SK-N-SH treated with all-trans-retinoic acid at 6 μM for 48 hours (cell line): ENCODE measurements at regions not wholly inside any gene's neighbourhood (a gene's known extent, or its start where the extent isn't known, plus 50 kb on each side); places are given as distances from the start of the nearest gene placed in this dataset.

ENCODE experiments used
- ATAC-seq: fragments of 200-7000 bp; cut with Tn5 transposase; 3 replicates; pipeline ENCODE4 v1.9.1; 2020; ENCODE audit warnings: mild to moderate bottlenecking, moderate library complexity
- ARNTL ChIP-seq: fragments of 450-650 bp; formaldehyde crosslinking; IDR thresholded peaks from 2 replicates; pipeline ENCODE4 v1.5.0; 2020; ENCODE audit warnings: low read depth, mild to moderate bottlenecking, moderate library complexity, borderline replicate concordance
- BACH2 ChIP-seq: fragments of 250-450 bp; sonication (Bioruptor Pico); IDR thresholded peaks from 2 replicates; pipeline ENCODE4 v1.9.0; 2021; ENCODE audit warnings: mild to moderate bottlenecking, borderline replicate concordance
- CSDC2 ChIP-seq: fragments of 250-450 bp; sonication (Bioruptor Pico); IDR thresholded peaks from 2 replicates; pipeline ENCODE4 v1.5.0; 2020; ENCODE audit warnings: mild to moderate bottlenecking, moderate library complexity
- CSRNP3 ChIP-seq: fragments of 250-450 bp; sonication (Bioruptor Pico); IDR thresholded peaks from 2 replicates; pipeline ENCODE4 v1.5.1; 2021; ENCODE audit warnings: mild to moderate bottlenecking, moderate library complexity
- ESRRG ChIP-seq: fragments of 250-450 bp; sonication (Bioruptor Pico); IDR thresholded peaks from 2 replicates; pipeline ENCODE4 v1.6.1; 2021; ENCODE audit warnings: mild to moderate bottlenecking
- GLIS3 ChIP-seq: fragments of 250-450 bp; sonication (Bioruptor Pico); IDR thresholded peaks from 2 replicates; pipeline ENCODE4 v1.5.0; 2020; ENCODE audit warnings: mild to moderate bottlenecking, moderate library complexity
- ISL1 ChIP-seq: fragments of 250-450 bp; sonication (Bioruptor Pico); IDR thresholded peaks from 2 replicates; pipeline ENCODE4 v2.1.2; 2022; ENCODE audit warnings: mild to moderate bottlenecking, moderate library complexity
- OSR1 ChIP-seq: fragments of 250-450 bp; sonication (Bioruptor Pico); IDR thresholded peaks from 2 replicates; pipeline ENCODE4 v1.8.0; 2022; ENCODE audit warnings: moderate library complexity, mild to moderate bottlenecking, inconsistent platforms
- POU6F1 ChIP-seq: fragments of 250-450 bp; sonication (Bioruptor Pico); IDR thresholded peaks from 2 replicates; pipeline ENCODE4 v1.8.0; 2021; ENCODE audit warnings: low read depth, mild to moderate bottlenecking, moderate library complexity, borderline replicate concordance
- PPARA ChIP-seq: fragments of 250-450 bp; sonication (Bioruptor Pico); IDR thresholded peaks from 2 replicates; pipeline ENCODE4 v1.5.0; 2020; ENCODE audit warnings: mild to moderate bottlenecking, borderline replicate concordance
- RARB ChIP-seq: fragments of 250-450 bp; sonication (Bioruptor Pico); IDR thresholded peaks from 2 replicates; pipeline ENCODE4 v1.8.0; 2021; ENCODE audit warnings: mild to moderate bottlenecking, moderate library complexity
- SNAI2 ChIP-seq: fragments of 250-450 bp; sonication (Bioruptor Pico); IDR thresholded peaks from 2 replicates; pipeline ENCODE4 v1.5.0; 2020; ENCODE audit warnings: mild to moderate bottlenecking, moderate library complexity
- TCF4 ChIP-seq: fragments of 250-450 bp; sonication (Bioruptor Pico); IDR thresholded peaks from 2 replicates; pipeline ENCODE4 v1.8.0; 2021; ENCODE audit warnings: mild to moderate bottlenecking, moderate library complexity, borderline replicate concordance
- TOX ChIP-seq: fragments of 250-450 bp; sonication (Bioruptor Pico); IDR thresholded peaks from 2 replicates; pipeline ENCODE4 v1.8.0; 2021; ENCODE audit warnings: mild to moderate bottlenecking, moderate library complexity, borderline replicate concordance
- TSHZ2 ChIP-seq: fragments of 250-450 bp; sonication (Bioruptor Pico); IDR thresholded peaks from 2 replicates; pipeline ENCODE4 v1.5.0; 2020; ENCODE audit warnings: mild to moderate bottlenecking, moderate library complexity
- ZC3H10 ChIP-seq: fragments of 250-450 bp; sonication (Bioruptor Pico); IDR thresholded peaks from 2 replicates; pipeline ENCODE4 v1.5.1; 2021; ENCODE audit warnings: mild to moderate bottlenecking, moderate library complexity
- ZFP3 ChIP-seq: fragments of 250-450 bp; sonication (Bioruptor Pico); IDR thresholded peaks from 2 replicates; pipeline ENCODE4 v1.5.0; 2020; ENCODE audit warnings: mild to moderate bottlenecking, moderate library complexity
- ZFP30 ChIP-seq: fragments of 450-650 bp; formaldehyde crosslinking; IDR thresholded peaks from 2 replicates; pipeline ENCODE4 v1.5.0; 2022; ENCODE audit warnings: mild to moderate bottlenecking, moderate library complexity
- ZNF565 ChIP-seq: fragments of 450-650 bp; formaldehyde crosslinking; conservative IDR thresholded peaks from 2 replicates; pipeline ENCODE4 v1.5.0; 2020; ENCODE audit warnings: low read depth, mild to moderate bottlenecking, moderate library complexity
- ZNF70 ChIP-seq: fragments of 450-650 bp; formaldehyde crosslinking; IDR thresholded peaks from 2 replicates; pipeline ENCODE4 v1.5.0; 2020; ENCODE audit warnings: mild to moderate bottlenecking, moderate library complexity
- ZNF8 ChIP-seq: fragments of 450-650 bp; formaldehyde crosslinking; IDR thresholded peaks from 2 replicates; pipeline ENCODE4 v1.5.0; 2020; ENCODE audit warnings: mild to moderate bottlenecking, moderate library complexity
- TF ChIP-seq, protein P1 (sequence below): fragments of 250-450 bp; sonication (Bioruptor Pico); IDR thresholded peaks from 2 replicates; pipeline ENCODE4 v1.5.1; 2020; ENCODE audit warnings: low read depth, mild to moderate bottlenecking, moderate library complexity

DNA sequence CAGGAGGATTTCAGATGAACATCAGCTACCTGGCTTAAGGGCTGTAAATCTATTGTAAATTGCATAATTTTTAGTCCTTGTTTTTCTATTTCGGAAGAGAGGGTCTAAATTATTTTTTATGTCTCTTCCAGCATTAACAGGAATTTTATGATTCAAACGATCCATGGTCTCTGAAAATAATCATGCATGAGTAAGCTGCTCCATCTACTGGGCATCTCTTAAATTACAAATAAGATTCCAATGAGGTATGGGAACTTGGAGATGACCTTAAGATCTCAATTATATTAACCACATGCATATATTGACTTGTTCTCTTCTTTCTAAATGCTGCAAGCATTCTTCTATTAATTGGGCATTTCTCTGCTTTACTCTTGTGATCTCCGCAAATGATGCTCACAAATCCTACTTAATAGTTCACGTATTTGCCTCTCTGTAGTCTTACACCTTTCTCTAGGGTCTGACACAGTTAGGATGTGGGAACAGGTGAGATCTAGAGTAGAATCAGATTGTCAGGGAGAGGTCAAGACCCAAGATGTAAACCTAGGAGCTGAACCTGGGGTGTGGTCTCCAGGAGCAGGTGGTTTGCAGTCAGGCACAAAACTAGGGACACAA is 86.9 kb downstream of the NUDT12 start:
- ATAC-seq: peak; percentile 85

GRCh38 chr5:103474677-103475076 is 87.9 kb downstream of the NUDT12 start:
- ATAC-seq: peak; percentile 73
- TF ChIP-seq CSRNP3: no peak
- TF ChIP-seq, protein P1, sequence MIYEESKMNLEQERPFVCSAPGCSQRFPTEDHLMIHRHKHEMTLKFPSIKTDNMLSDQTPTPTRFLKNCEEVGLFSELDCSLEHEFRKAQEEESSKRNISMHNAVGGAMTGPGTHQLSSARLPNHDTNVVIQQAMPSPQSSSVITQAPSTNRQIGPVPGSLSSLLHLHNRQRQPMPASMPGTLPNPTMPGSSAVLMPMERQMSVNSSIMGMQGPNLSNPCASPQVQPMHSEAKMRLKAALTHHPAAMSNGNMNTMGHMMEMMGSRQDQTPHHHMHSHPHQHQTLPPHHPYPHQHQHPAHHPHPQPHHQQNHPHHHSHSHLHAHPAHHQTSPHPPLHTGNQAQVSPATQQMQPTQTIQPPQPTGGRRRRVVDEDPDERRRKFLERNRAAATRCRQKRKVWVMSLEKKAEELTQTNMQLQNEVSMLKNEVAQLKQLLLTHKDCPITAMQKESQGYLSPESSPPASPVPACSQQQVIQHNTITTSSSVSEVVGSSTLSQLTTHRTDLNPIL (CRISPR knock-in tag): no peak
- no peak for TF ChIP-seq PPARA (CRISPR knock-in tag)
- TF ChIP-seq TCF4 (CRISPR knock-in tag): no peak
- no peak for TF ChIP-seq OSR1 (CRISPR knock-in tag)
- TF ChIP-seq ARNTL (CRISPR knock-in tag): no peak
- no peak for TF ChIP-seq ZFP3 (CRISPR knock-in tag)

More for the DNA sequence above, 86.9 kb downstream of the NUDT12 start:
- no peak for TF ChIP-seq CSDC2 (CRISPR knock-in tag)
- no peak for TF ChIP-seq ZC3H10 (CRISPR knock-in tag)
- TF ChIP-seq, protein P1 (CRISPR knock-in tag): no peak
- TF ChIP-seq ESRRG (CRISPR knock-in tag): no peak
- no peak for TF ChIP-seq POU6F1 (CRISPR knock-in tag)
- no peak for TF ChIP-seq ZNF70 (CRISPR knock-in tag)
- TF ChIP-seq ZNF565 (CRISPR knock-in tag): no peak
- no peak for TF ChIP-seq TSHZ2
- TF ChIP-seq TOX (CRISPR knock-in tag): no peak
- TF ChIP-seq RARB (CRISPR knock-in tag): no peak
- no peak for TF ChIP-seq ISL1 (CRISPR knock-in tag)
- TF ChIP-seq OSR1 (CRISPR knock-in tag): no peak
- no peak for TF ChIP-seq ARNTL (CRISPR knock-in tag)
- TF ChIP-seq BACH2: no peak
- no peak for TF ChIP-seq CSRNP3
- no peak for TF ChIP-seq TCF4 (CRISPR knock-in tag)

- no peak for ATAC-seq
- TF ChIP-seq SNAI2 (CRISPR knock-in tag) (no peak), TOX (CRISPR knock-in tag) (no peak), ZNF565 (CRISPR knock-in tag) (no peak), GLIS3 (CRISPR knock-in tag) (no peak), ARNTL (CRISPR knock-in tag) (no peak), BACH2 (no peak), ZFP30 (CRISPR knock-in tag) (no peak), RARB (CRISPR knock-in tag) (no peak), ZNF8 (CRISPR knock-in tag) (no peak), CSDC2 (CRISPR knock-in tag) (no peak), TSHZ2 (no peak), ZFP3 (CRISPR knock-in tag) (no peak)
These were observed 88.9 kb downstream of the NUDT12 start for GRCh38 chr5:103473725-103474124.
